HG03342 (cell line): ENCODE measurements at regions not wholly inside any gene's neighbourhood (a gene's known extent, or its start where the extent isn't known, plus 50 kb on each side); places are given as distances from the start of the nearest gene placed in this dataset.
"Not testable (repeated sequence)": the region's sequence is repeated elsewhere in the genome, so short reads cannot be mapped to it uniquely, and the experiment has no call there.

Experiments
- ATAC-seq: cut with Tn5 transposase; IDR thresholded peaks from one replicate; pipeline ENCODE4 v1.9.1; 2021; ENCODE audit warnings: mild to moderate bottlenecking, moderate library complexity; ENCODE audit not compliant: unreplicated experiment

GRCh38 chr3:71994906-71995305 lies 210.0 kb upstream of the PROK2 start:
- ATAC-seq, result no peak

- ATAC-seq, result no peak
Observed at GRCh38 chr3:71994203-71994602, 209.3 kb upstream of the PROK2 start.

- ATAC-seq, result no peak
Observed at GRCh38 chr3:71991681-71992080, 206.7 kb upstream of the PROK2 start.

- ATAC-seq, result no peak
Observed at GRCh38 chr3:71991046-71991445, 206.1 kb upstream of the PROK2 start.

GRCh38 chr3:71990545-71990944 lies 205.6 kb upstream of the PROK2 start:
- no peak for ATAC-seq

- no peak for ATAC-seq
Observed at GRCh38 chr3:71989165-71989564, 204.2 kb upstream of the PROK2 start.

GRCh38 chr3:71987828-71988227 lies 202.9 kb upstream of the PROK2 start:
- no peak for ATAC-seq

- ATAC-seq, result no peak
Observed at GRCh38 chr3:71987089-71987735, 202.3 kb upstream of the PROK2 start.

DNA sequence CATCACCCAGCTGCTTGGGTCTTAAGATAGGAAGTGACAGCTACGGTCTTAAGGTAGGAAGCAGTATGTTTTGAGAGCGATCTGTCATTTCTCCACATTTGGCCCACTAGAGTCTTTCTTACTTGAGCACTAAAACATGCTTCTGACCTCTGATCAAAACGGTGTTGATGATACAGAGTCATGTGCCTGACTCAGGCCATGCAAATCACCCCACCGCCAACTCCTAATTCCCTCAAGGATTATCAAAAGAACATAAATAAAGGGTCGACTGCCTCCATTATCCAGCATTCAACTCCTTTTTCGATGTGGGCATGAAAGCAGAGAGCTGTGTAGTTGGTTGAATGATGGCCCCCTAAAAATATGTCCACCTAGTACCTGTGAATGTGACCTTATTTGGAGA lies 201.7 kb upstream of the PROK2 start:
- ATAC-seq, result no peak

- ATAC-seq, result peak; percentile 92
Observed at GRCh38 chr3:71984843-71985613, 200.1 kb upstream of the PROK2 start.

GRCh38 chr3:71983694-71984093 lies 198.7 kb upstream of the PROK2 start:
- ATAC-seq, result no peak

DNA sequence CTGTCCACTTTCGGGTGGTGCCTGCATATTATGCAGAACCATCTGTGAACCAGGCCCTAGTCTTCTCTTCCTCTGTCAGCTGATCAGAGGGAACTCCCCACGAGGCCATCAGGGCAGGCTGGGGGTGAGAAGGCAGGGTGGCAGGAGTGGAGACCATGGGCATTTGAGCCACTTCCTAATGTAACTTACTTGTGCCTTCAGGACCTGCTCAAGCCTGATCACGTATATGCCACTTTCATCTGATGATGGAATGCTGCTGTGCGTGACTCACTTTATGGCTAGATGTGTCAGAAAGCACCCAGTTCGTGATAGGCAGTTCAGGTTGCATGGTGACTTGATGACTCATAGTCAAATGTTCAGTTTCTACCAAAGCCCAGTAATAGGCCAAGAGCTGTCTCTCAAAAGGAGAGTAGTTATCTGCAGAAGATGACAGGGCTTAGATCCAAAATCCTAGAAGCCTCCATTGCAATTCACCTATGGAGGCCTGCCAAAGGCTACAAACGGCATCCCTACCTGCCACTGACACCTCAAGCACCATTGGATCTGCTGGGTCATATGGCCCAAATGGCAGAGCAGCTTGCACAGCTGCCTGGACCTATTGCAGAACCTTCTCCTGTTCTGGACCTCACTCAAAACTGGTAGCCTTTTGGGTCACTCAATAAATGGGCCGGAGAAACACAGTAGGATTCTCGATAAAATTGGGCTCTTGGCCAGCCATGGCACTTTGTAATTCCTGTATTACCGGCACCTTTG lies 197.7 kb upstream of the PROK2 start:
- not testable (repeated sequence) for ATAC-seq

GRCh38 chr3:71979175-71979574 lies 194.2 kb upstream of the PROK2 start:
- no peak for ATAC-seq

GRCh38 chr3:71978150-71978721 lies 193.3 kb upstream of the PROK2 start:
- peak; percentile 84 for ATAC-seq

GRCh38 chr3:71977525-71977924 lies 192.6 kb upstream of the PROK2 start:
- no peak for ATAC-seq

DNA sequence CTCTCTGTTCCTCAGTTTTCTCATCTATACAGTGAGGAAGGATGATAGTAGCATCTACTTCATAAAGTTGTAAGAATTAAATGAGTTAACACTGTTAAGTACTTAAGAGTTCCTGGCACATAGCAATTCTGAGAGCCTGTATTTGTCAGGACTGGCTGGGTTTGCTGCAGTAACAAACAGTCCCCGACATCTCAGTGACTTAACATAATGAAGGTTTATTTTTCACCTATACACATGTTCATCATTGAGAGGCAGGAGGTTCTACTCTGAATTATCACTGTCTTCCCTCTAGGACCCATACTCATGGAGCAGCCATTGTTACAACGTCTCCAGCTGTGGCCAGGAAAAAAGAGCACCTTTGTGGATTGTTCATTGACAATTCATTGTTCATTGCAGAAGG lies 190.6 kb upstream of the PROK2 start:
- ATAC-seq, result no peak

- no peak for ATAC-seq
Observed at GRCh38 chr3:71974786-71975185, 189.8 kb upstream of the PROK2 start.

GRCh38 chr3:71973274-71974030 lies 188.5 kb upstream of the PROK2 start:
- ATAC-seq, result no peak

- ATAC-seq, result no peak
Observed at GRCh38 chr3:71972031-71972430, 187.1 kb upstream of the PROK2 start.

DNA sequence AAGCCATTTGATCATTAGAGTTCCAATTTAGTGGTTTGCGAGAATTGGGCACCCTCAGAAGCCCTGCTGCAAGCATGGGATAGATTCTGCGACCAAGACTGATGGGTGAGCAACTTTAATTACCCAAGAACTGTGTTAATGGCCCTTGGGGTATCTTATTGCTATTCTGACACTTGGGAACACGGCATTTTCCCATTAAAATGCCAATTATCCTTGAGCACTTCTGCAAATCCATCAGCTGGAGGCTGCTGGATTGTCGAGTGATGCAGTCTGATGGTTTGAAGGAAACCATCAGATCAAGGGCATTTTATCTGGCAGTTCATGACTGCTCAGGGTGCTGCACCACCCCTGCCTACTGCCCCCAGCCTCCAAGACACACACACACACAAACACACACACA lies 183.6 kb upstream of the PROK2 start:
- ATAC-seq, result no peak

DNA sequence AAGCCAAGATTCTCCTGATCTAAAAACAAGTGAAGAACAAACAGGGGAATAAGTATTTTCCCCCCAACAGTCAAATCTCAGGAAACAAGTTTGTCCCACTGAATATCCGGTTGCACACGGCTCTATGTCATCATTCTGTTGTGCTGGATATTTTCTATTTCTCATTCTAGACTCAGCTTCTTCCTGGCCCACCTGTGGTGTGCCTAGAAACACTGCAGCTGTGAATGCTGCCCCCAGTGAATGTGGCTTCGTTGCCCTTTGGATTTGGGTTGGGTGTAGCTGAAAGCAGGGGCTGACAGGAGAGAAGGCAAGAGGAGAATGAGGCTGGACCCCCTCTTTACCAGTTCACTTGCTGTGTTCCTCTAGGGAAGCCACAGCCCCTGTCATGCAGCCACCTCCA lies 181.2 kb upstream of the PROK2 start:
- no peak for ATAC-seq
